Vagina (tissue), 2 donors: ENCODE measurements at regions not wholly inside any gene's neighbourhood (a gene's known extent, or its start where the extent isn't known, plus 50 kb on each side); places are given as distances from the start of the nearest gene placed in this dataset.

Experiments used
- POLR2A ChIP-seq, 2 donors: fragments of 450-650 bp; IDR thresholded peaks; one replicate each; pipeline ENCODE4 v1.6.1; 2017; ENCODE audit warnings: antibody characterized with exemption in 2 of 2, mild to moderate bottlenecking in 2 of 2, moderate library complexity in 2 of 2
- POLR2AphosphoS5 ChIP-seq, 2 donors: sonication (generic); formaldehyde crosslinking; IDR thresholded peaks; one replicate each; pipeline ENCODE4 v1.9.0; 2017; ENCODE audit warnings: antibody characterized with exemption in 2 of 2, mild to moderate bottlenecking in 2 of 2, low read depth in 1 of 2; ENCODE audit not compliant: insufficient read depth in 1 of 2
- TF ChIP-seq, protein P1 (sequence below), 3 experiments: fragments of 450-650 bp in 2 of 3; fragments of 200-600 bp in 1 of 3; sonication (generic) in 1 of 3; IDR thresholded peaks; one replicate each; pipeline ENCODE4 v1.5.1; 2017 to 2019; ENCODE audit warnings: antibody characterized with exemption in 3 of 3, mild to moderate bottlenecking in 2 of 3, moderate library complexity in 2 of 3

DNA sequence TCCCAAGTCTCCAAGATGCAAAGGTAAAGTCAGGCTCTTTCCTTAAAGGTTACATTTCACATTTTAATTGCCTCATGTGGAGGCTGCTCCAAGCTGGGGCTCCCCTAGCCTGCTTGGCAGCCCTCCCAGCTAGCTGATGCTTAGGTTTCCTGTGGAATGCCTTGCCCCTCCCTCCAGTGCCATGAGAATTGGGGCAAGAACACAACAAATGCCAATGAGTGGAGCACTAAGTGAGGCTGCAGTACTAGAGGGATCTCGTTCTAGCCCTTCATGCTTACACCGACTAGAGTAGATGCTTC, 597.7 kb downstream of the MID1IP1 start:
- TF ChIP-seq, protein P1, sequence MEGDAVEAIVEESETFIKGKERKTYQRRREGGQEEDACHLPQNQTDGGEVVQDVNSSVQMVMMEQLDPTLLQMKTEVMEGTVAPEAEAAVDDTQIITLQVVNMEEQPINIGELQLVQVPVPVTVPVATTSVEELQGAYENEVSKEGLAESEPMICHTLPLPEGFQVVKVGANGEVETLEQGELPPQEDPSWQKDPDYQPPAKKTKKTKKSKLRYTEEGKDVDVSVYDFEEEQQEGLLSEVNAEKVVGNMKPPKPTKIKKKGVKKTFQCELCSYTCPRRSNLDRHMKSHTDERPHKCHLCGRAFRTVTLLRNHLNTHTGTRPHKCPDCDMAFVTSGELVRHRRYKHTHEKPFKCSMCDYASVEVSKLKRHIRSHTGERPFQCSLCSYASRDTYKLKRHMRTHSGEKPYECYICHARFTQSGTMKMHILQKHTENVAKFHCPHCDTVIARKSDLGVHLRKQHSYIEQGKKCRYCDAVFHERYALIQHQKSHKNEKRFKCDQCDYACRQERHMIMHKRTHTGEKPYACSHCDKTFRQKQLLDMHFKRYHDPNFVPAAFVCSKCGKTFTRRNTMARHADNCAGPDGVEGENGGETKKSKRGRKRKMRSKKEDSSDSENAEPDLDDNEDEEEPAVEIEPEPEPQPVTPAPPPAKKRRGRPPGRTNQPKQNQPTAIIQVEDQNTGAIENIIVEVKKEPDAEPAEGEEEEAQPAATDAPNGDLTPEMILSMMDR (IDR thresholded peaks at IDR 0.05) = no peak
- no peak for TF ChIP-seq POLR2A (IDR thresholded peaks at IDR 0.05)
- no peak for TF ChIP-seq POLR2AphosphoS5 (IDR thresholded peaks at IDR 0.05; ENCODE audit: insufficient read depth in 1 of 2, low read depth in 1 of 2)
